ENCODE measurements at regions not wholly inside any gene's neighbourhood (a gene's known extent, or its start where the extent isn't known, plus 50 kb on each side); places are given as distances from the start of the nearest gene placed in this dataset.

DNA sequence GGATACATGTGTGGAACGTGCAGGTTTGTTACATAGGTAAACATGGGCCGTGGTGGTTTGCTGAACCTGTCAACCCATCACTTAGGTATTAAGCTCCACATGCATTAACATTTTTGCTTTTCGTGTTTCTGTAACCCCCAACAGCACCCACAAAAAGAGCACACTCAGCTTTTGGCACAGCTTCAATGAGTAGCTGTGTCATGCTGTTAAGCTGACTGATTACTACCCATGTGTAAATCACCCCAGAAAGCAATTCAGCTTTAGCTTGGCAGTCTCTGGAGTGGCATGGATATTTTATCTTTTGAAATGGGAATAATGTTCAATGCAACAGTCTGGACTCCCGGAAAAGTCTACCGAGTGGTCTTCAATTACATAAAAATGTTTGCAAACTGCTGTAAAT lies 734.3 kb downstream of the STIM2 start:
- no peak overlapping the region for H3K4me3 ChIP-seq (ENCODE audit: low read length)
- no peak overlapping the region for H3K27ac ChIP-seq (ENCODE audit: low read depth, low read length)
- no peaks in the 10 kb centered on the region for H3K79me2 ChIP-seq (ENCODE audit: control insufficient read depth, low read length)
- H4K20me1 ChIP-seq (ENCODE audit: control insufficient read depth, insufficient read depth, low read depth, low read length) = no peaks in the 10 kb centered on the region
- no peaks in the 10 kb centered on the region for H3K9me2 ChIP-seq (replicated peaks; ENCODE audit: control insufficient read depth, low read length)
- H3K4me2 ChIP-seq (ENCODE audit: low read length) = no peak overlapping the region
- no peaks in the 10 kb centered on the region for H3K4me1 ChIP-seq (ENCODE audit: control insufficient read depth, low read length)
- no peaks in the 10 kb centered on the region for H3F3A ChIP-seq (ENCODE audit: control insufficient read depth, insufficient read depth)
- TF ChIP-seq EZH2phosphoT487 (IDR thresholded peaks at IDR 0.05; ENCODE audit: borderline replicate concordance, low read length) (no peak), CTCF (IDR thresholded peaks at IDR 0.05; ENCODE audit: low read depth, low read length, poor library complexity, severe bottlenecking) (no peak)
- H3K9me3 ChIP-seq (ENCODE audit: control insufficient read depth, insufficient read depth, low read length) = no peaks in the 10 kb centered on the region
- H3K36me3 ChIP-seq (ENCODE audit: control insufficient read depth, low read length) = no peaks in the 10 kb centered on the region
- H3K27me3 ChIP-seq (ENCODE audit: control insufficient read depth, low read length) = no peaks in the 10 kb centered on the region

DNA sequence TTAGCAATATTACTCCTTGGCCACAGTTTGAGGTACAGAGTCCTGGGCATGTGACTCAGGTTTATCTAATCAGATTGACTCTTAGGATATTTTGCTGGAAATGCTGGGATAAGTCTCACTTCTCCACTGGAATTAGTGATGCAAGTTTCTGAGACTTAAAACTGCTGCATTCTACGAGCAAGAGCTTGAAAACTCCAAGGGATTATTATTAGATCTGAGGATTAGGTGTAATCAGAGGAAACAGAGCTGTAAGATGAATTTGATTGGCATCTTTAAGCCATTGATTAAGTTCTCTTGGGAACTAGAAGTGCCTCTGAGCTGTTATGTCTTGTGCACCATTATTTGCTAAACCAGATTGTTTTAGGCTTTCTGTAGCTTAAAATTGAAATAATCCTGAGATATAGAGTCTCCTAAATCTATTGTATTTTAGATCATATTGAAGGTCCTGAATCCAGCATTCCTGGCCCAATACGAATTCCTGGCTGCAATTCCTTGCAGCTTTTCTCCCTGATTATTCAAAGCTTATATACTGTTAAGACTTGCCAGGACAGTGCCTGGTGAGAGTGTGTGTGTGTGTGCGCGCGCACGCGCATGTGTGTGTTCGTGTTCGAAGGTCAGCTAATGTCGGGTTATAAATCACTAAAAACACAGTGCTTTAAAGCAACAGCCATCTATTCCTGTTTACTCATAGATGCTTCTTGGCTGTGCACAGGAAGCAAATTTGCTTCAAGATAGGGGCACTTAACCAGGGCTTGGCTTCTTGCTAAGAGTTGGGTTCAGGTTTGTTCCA lies 735.1 kb downstream of the STIM2 start:
- no peaks in the 10 kb centered on the region for H3K27me3 ChIP-seq (ENCODE audit: control insufficient read depth, low read length)
- H4K20me1 ChIP-seq (ENCODE audit: control insufficient read depth, insufficient read depth, low read depth, low read length) = no peaks in the 10 kb centered on the region
- H3K9me2 ChIP-seq (replicated peaks; ENCODE audit: control insufficient read depth, low read length) = no peaks in the 10 kb centered on the region
- no peaks in the 10 kb centered on the region for H3K4me1 ChIP-seq (ENCODE audit: control insufficient read depth, low read length)
- H3K27ac ChIP-seq (ENCODE audit: low read depth, low read length) = no peak overlapping the region
- H3K9me3 ChIP-seq (ENCODE audit: control insufficient read depth, insufficient read depth, low read length) = no peaks in the 10 kb centered on the region
- no peak for TF ChIP-seq CTCF (IDR thresholded peaks at IDR 0.05; ENCODE audit: low read depth, low read length, poor library complexity, severe bottlenecking)
- no peak for TF ChIP-seq EZH2phosphoT487 (IDR thresholded peaks at IDR 0.05; ENCODE audit: borderline replicate concordance, low read length)
- no peak overlapping the region for H3K4me3 ChIP-seq (ENCODE audit: low read length)
- H3K4me2 ChIP-seq (ENCODE audit: low read length) = no peak overlapping the region
- no peaks in the 10 kb centered on the region for H3K79me2 ChIP-seq (ENCODE audit: control insufficient read depth, low read length)
- H3K36me3 ChIP-seq (ENCODE audit: control insufficient read depth, low read length) = no peaks in the 10 kb centered on the region
- no peaks in the 10 kb centered on the region for H3F3A ChIP-seq (ENCODE audit: control insufficient read depth, insufficient read depth)

GRCh38 chr4:27602172-27602571 lies 741.5 kb downstream of the STIM2 start:
- no peaks in the 10 kb centered on the region for H3K27me3 ChIP-seq (ENCODE audit: control insufficient read depth, low read length)
- no peak overlapping the region for H3K4me3 ChIP-seq (ENCODE audit: low read length)
- H3K36me3 ChIP-seq (ENCODE audit: control insufficient read depth, low read length) = no peaks in the 10 kb centered on the region
- TF ChIP-seq EZH2phosphoT487 (IDR thresholded peaks at IDR 0.05; ENCODE audit: borderline replicate concordance, low read length) (no peak), CTCF (IDR thresholded peaks at IDR 0.05; ENCODE audit: low read depth, low read length, poor library complexity, severe bottlenecking) (no peak)
- H3K27ac ChIP-seq (ENCODE audit: low read depth, low read length) = no peak overlapping the region
- no peak overlapping the region for H3K4me2 ChIP-seq (ENCODE audit: low read length)
- H3F3A ChIP-seq (ENCODE audit: control insufficient read depth, insufficient read depth) = no peaks in the 10 kb centered on the region
- H3K4me1 ChIP-seq (ENCODE audit: control insufficient read depth, low read length) = no peaks in the 10 kb centered on the region
- H3K79me2 ChIP-seq (ENCODE audit: control insufficient read depth, low read length) = no peaks in the 10 kb centered on the region
- H3K9me3 ChIP-seq (ENCODE audit: control insufficient read depth, insufficient read depth, low read length) = no peaks in the 10 kb centered on the region
- no peaks in the 10 kb centered on the region for H3K9me2 ChIP-seq (replicated peaks; ENCODE audit: control insufficient read depth, low read length)
- no peaks in the 10 kb centered on the region for H4K20me1 ChIP-seq (ENCODE audit: control insufficient read depth, insufficient read depth, low read depth, low read length)

Measured in DOHH2 (cell line).